Hepatic stellate cell (primary cell): ENCODE measurements at regions not wholly inside any gene's neighbourhood (a gene's known extent, or its start where the extent isn't known, plus 50 kb on each side); places are given as distances from the start of the nearest gene placed in this dataset.

Source experiments
- DNase-seq: peaks from one replicate; pipeline ENCODE4 v3.0.0; 2011; ENCODE audit warnings: low spot score

DNA sequence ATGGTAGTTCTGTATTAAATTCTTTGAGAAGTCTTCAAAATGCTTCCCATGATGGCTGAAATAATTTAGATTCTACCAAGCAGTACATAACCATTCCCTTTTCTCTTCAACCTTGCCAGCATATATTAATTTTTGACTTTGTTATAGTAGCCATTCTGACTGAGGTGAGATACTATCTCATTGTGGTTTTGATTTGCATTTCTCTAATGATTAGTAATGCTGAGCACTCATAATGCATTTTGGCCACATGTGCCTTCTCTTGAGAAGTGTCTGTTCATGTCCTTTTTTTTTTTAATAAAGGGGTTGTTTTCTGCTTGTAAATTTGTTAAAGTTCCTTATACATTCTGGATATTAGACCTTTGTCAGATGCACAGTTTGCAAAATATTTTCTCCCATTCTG lies 173.9 kb downstream of the CALCRL start:
- DNase-seq: no peak

DNA sequence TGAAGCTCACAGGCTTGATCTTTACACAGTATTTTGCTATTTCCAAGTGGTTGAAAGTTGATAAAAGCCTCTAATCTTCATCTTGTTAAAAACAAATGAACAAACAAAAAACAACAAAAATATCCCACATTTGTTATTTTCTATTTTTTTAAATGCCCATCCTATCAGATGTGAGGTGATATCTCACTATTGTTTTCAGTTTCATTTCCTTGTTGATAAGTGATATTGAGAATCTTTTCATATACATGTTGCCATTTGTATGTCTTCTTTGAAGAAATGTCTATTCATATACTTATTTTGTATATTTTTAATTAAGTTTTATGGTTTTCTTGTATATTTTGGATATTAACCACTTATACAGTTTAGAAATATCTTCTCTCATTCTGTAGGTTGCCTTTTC lies 175.8 kb downstream of the CALCRL start:
- DNase-seq: no peak

DNA sequence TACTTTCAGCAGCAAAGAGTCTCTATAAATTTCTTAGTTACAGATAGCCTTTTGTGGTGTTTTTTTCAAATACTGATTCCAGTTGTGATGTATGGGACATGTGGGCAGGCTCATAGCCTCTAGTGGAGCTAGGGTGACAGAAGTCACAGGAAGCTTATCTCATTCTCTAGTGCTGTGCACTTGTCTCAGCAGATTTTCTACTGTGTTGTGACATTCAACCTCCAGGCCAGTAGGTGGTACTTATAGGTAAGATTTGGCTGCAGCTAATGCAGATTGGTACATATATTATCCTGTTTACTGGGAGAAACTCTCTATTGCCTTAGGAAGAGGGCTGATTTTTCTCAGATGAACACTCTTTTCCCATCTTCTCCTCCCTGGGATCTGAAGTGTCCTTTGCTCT lies 176.2 kb downstream of the CALCRL start:
- DNase-seq: no peak

DNA sequence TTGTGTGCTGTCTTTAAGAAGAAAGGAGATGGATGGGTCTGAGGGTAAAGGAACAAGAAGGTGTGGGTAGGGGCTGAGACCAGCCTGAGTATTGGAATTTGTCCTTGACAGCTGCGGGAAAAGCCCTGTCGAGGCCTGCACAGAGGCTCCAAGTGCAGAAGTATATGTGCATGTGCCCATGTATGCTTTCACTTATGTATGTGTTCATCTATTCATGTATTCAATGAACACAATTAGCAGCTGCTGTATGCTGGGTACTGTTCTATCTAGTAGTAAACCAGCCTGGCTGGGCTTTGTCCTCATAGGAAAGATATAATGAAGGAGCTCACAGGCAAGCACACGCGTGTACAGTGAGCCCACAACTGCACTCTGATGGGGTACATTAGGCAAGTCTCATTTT lies 181.4 kb downstream of the CALCRL start:
- no peak for DNase-seq

DNA sequence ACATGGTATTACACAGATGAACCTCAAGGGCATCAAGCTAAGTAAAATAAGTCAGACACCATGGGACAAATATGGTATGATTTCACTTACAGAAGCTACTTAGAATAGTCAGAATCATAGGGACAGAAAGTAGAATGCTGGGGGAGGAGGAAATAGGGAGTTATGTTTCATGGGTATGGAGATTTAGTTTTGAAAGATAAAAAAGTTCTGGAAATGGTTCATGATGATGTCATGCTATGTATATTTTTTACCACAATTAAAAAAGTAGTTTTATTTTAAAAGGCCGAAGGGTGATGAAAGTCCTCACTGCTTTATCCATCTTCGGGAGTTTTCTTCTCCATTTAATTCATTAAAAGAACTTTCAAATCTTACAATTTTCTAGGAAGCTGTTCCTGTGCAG lies 181.9 kb downstream of the CALCRL start:
- DNase-seq: no peak

DNA sequence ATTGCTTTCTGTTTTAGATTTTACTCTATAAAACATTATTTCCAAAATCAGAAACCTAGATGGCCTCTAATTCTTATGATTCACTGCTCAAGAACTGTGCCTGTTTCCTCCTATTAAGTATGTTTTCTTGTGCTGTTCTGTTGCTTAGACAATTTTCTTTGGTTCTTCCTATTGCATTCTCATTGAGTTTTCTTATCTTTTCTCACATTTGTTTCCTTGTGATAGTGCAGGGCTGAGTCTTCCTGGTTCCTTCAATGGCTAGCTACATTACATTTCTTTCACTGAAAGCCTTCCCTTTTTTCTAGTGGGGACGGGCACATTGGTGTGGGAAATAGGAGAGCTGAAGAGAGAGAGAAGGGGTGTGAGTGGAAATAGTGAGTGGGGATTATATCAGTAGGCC lies 183.4 kb downstream of the CALCRL start:
- no peak for DNase-seq

DNA sequence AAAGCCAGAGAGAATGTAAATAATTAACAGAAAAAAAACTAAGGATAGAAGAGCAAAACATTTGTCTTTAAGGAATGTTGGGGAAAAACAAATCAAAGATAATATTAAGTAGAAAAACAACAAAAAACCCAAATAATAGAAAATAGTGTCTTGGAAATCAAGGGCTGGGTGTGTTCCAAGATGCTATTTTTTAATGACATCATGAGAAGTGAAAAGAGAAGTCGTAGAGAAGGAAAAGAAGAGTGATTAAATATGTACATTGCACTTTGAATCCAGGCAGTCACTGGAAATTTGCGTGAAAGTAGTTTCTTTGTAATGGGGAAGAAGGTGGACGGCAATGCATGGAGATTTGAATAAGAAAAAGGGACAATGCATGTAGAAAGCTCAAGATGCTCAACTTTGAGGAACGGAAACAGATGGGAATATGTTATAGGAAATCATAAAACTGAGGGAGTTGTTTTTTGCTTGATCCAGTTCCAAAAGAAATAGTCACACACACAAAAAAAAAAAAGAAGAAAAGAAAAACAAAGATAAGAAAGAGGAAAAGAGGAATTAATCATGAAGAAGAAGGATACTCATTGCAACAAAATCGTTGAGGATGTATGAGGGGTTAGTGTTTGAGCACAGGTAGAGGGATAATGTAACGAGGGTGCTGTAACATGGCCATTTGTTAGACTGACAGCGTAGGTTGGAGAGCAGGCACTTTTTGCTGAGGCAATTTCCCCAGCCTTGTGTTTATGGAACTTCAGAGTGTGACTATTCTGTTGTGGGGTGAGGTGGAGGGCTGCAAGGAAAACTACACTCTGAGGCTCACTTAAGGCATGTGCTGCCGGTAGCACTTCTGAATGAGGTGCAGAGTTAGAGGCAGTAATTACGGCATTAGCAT lies 184.1 kb downstream of the CALCRL start:
- no peak for DNase-seq

DNA sequence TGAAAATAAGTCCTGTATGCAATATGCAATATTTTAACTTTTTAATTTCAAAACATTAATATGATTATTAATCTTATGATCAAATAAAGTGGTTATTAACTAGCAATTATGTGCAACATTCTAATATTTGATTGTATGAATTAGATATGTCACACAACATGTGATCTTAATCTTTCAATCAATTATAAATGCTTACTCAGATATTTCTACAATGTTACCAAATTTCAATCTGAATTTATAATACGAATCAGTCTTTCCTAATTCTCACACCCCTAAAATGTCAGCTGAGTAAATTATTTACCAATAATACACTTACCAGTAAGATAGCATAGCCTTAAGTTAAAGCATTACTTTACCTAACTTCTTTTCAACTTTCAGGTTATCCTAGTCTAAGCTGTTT lies 186.3 kb downstream of the CALCRL start:
- no peak for DNase-seq

DNA sequence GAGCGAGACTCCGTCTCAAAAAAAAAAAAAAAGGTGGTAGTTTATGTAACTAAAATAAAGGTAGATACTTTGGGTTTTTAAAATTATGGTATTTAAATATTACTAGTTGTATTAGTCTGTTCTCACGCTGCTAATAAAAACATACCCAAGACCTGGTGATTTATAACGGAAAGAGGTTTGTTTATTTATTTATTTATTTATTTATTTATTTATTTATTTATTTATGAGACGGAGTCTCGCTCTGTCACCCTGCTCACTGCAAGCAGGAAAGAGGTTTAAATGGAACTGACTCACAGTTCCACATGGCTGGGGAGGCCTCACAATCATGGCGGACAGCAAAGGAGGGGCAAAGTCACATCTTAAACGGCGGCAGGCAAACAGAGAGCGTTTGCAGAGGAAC lies 196.0 kb downstream of the CALCRL start:
- DNase-seq: no peak

DNA sequence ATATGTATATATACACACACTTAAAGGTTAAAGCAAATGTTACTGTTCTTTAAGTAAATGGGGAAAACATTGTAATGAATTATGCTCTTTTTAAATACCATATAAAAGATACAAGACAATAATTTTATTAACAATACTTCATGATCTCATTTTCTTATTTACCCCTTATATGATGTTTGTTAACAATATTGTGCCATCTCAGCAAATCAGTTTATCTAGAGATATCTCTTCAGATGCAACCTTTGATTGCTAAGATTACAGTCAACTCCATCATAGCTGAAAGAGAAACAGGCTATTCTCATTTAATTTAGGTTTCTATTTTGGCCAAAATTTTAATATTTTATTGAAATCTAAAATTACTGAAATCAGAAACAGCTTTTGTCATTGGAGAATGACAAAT lies 197.9 kb downstream of the CALCRL start:
- DNase-seq: no peak

DNA sequence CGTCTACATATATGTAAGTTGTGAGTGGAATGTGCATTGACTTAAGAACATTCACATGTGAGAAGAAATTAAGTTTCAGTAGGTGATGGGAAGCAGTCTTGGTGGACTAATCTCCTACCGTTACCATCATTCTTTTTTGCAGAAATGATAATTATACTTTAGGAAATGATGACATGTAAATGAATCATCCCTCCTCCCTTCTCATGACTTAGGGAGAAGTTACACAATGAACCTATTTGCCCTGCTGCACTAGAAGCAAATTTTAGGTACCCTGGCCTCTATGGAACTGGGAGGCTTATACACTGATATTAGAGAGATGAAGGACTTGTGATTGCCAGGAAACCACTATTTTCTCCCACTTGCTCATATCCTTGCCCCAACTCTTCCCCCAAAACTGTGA lies 214.2 kb downstream of the CALCRL start:
- DNase-seq: no peak

DNA sequence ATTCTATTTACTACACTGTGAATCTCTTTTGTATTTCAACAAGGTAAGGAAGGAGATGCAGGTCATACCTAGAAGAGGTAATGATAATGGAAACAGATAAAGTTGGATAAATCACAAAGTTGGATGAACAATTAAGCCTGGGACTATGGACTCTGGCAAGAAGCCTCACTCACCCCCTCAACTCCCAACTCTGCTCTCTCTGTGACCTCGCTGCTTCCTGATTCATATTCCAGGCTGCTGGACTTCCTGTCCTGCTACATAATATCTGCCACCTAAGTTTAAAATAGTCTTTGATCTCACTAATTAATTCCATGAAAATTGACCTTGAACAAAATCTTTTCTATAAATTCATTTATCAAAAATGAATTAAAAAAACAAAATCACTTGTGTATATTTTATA lies 215.3 kb downstream of the CALCRL start:
- DNase-seq: no peak

DNA sequence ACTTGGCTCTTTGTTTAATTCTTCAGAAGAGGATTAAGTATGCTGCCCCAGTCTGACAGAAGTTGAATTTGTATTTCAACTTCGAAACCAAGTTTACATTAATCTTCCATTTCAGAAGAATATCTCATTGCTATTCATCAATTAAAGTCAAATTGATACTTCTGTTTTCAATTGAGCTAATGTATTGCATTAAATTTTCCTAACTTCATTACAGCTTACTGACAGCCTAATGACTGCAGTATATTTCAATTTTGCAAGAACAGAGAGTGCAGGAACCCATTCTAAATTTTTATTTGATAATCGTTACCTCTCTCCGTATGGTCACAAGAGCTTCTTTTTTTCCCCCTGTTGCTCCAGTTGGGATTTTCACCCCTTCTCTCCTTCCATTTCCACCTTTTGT lies 218.0 kb downstream of the CALCRL start:
- DNase-seq: no peak

DNA sequence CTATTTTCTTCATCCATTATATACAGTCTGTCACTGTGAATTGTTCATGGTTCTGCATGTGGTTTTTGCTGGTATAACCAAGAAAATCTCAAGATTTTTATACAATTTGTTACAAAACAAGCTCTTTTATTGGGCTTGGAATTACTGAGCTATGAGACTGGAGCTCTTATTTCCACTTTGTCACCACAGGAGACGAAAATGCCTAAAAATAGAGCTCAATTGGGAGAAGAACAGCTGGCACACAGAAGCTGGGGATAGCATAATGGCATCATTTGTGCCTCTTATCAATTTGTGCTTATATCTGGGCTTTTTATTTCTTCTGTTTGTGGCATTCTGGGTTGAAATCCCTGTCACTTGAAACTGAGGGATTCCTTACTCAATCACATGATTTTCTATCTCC lies 219.1 kb downstream of the CALCRL start:
- no peak for DNase-seq

DNA sequence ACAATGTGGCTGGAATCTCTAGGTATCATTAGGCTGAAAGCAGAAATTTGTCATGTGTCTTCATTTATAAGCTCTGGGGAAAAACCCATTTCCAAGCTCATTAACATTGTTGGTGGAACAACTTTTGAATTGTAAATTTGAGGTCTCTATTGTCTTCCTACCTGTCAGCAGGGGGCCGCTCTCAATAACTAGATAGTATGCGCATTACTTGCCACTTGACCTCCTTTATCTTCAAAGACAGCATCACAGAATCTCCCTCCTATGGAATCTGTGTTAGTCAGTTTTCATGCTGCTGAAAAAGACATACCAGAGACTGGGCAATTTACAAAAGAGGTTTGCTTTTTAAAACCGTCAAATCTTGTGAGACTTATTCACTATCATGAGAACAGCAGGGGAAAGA lies 223.1 kb downstream of the CALCRL start:
- no peak for DNase-seq

DNA sequence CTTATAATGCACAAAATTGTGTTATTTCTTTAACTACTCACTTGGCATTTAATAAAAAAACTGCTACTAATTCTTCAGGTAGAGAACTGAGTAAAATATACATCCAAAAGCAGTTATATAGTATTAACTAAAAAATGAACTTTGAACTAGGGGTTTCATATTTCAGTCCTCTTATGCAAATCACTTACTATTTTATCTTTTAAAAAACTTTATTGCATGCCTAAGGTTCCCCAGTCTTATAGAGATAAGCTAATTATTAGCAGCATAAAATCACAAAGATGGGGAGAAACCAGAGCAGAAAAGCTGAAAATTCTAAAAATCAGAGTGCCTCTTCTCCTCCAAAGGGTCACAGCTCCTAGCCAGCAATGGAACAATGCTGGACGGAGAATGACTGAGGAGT lies 228.0 kb downstream of the CALCRL start:
- no peak for DNase-seq

DNA sequence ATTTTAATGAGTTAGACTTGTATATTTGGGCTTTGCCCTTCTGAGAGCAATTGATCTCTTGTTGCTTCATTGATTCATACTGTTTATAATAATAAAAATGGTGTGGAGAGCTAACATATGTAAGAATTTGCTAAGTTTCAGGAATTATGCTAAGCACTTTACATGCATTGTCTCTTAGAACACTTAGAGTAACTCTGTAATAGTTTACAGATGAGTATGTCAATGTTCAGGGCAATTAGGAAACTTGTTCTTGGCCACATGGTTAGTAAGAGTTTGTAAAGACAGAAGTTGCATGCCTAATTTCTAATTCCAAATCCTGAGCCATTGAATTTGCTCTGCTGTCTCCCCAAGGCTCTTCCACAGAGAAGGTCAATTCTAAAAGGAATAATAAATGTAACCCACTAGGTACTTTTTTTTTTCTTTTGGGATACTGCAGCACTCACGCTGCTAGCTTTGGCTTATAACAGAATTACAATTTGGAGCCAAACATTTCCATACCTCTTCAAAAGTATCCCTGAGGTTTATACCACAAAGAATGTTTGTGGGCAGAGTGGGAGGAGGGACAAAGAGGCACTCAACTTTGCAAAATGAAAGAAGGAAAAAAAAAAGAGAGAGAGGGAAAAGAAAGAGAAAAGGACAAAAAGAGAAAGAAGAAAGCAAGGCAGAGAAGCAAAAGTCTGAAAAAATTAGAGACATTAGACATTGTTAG lies 232.4 kb downstream of the CALCRL start:
- no peak for DNase-seq

DNA sequence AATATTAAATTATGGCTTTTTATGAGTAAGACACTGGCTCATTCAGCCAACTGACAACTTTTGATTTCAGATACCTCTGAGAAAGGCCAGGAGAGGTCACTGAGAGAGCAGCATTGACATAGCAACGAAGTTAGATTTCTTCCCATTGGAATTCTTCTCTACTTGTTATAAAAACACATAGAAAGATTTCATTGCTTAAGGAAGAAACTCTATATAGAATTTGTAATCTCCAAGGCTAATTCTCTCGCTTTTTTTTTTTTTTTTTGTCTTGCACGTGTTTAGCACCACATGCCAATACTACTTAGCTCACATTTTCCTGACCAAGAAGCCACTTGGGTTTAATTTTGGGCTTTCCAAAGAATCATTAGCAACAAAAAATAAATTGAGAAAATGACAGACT lies 233.7 kb downstream of the CALCRL start:
- DNase-seq: no peak

DNA sequence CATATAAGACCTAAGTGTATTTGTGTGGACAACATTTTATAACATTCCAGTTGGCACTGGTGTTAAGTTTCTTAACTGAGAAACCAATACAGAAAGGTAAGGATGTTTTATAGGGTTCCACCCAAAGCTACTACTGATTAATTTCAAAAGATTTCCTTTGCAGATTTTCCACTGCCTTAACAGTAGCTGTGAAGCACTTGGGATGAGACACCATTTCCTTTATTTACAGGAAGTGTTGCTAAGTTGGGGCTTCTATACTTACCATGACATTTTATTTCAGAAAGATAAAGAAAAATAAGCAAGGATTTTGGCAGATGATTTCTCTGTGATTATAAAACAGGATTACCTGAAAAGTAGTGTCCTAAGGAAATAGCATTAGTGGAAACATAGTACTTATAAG lies 234.3 kb downstream of the CALCRL start:
- no peak for DNase-seq

DNA sequence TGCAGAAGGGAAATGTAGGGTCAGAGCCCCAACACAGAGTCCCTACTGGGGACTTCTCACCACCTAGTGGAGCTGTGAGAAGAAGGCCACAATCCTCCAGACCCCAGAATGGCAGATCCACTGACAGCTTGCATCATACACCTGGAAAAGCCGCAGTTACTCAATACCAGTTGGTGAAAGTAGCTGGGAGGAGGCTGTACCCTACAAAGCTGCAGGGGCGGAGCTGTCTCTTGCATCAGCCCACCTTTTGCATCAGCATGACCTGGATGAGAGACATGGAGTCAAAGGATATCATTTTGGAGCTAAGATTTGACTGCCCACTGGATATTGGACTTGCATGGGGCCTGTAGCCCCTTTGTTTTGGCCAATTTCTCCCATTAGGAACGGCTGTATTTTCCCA lies 237.3 kb downstream of the CALCRL start:
- DNase-seq: no peak

DNA sequence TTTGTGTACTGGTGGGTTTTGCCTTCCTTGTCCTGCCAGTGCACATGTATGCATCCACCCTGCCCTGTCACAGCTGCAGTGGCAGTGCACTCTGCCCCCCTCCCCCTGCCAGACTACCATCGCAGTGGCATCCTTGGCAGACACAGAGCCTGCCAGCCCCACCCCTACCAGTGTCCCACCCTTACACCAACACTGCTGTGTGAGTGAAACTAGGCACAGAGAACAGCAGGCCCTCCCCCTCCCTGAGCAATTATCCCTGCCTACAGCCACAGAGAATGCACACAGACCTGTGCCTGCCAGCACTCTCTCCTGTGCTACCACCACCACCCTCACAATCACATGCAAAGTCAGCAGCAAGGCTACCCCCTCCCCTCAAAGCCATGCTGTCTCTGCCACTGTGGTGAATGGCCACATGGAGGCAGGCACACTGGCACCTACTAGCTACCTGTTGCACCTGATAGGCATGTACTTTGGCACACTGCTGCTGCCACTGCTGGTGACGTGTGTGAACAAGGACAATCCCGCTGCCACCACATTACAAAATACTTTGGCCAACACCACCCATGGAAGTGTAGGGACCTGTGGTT lies 239.8 kb downstream of the CALCRL start:
- DNase-seq: no peak

DNA sequence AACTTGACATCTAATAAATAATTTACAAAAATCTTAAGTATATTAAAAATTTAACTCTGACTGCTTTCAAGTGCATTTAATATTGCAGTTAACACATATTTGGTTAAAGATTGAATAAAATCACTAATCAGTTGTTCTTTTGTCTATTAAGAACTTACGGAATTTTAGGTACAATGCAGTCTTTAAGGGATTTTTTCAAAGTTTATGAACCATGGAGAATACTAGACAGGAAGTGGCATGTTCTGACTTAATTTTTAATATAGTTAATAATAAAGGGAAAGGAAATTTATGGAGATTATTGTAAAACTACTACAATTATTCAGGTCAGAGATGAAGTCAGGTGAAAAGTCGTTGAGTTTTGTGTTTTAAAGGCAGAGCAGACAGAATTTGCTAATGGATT lies 240.9 kb downstream of the CALCRL start:
- DNase-seq: no peak

DNA sequence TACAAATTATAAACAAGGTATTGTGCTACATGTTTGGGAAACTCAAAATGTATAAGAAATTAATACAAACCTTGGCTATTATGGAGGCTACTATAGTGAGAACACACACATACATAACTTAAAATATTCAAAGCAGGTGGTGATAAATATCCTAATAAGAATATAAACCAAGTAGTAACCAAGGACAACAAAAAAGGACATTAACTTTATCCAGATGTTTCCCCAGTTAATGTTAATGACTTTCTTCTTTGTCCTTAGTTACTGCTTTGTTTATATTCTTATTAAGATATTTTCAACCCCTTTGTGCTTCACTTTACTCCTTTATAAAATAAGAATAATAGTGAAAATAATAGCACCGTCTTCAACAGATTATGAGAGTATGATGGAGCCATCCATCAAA lies 241.6 kb downstream of the CALCRL start:
- no peak for DNase-seq
